Gastroesophageal sphincter (tissue), 4 donors: ENCODE measurements at regions not wholly inside any gene's neighbourhood (a gene's known extent, or its start where the extent isn't known, plus 50 kb on each side); places are given as distances from the start of the nearest gene placed in this dataset.
A peak's percentile ranks its signal among the peaks of the same experiment; 100 is the strongest.

Experiments used
- ATAC-seq: fragments of 150-250 bp; one replicate; pipeline ENCODE4 v1.9.1; 2016; ENCODE audit warnings: mild to moderate bottlenecking, moderate library complexity
- H3K27ac ChIP-seq, 4 donors: fragments of 200-600 bp; sonication (generic) in 3 of 4; 1 replicate in 3 of 4; 2 replicates in 1 of 4; pipeline ENCODE4 v1.5.1; 2016 to 2019
- H3K27me3 ChIP-seq: fragments of 200-600 bp; sonication (generic); one replicate; pipeline ENCODE4 v1.5.1; 2019
- H3K36me3 ChIP-seq, 2 donors: fragments of 200-600 bp; sonication (generic); one replicate each; pipeline ENCODE4 v1.5.1; 2019; ENCODE audit warnings: control low read depth in 1 of 2
- H3K4me1 ChIP-seq, 3 donors: fragments of 200-600 bp; sonication (generic); 1 replicate in 2 of 3; 2 replicates in 1 of 3; pipeline ENCODE4 v1.5.1; 2016 to 2019; ENCODE audit warnings: control low read depth in 2 of 3
- H3K4me3 ChIP-seq, 2 donors: fragments of 200-600 bp; sonication (generic); one replicate each; pipeline ENCODE4 v1.5.1; 2019; ENCODE audit warnings: mild to moderate bottlenecking in 1 of 2, moderate library complexity in 1 of 2
- H3K9me3 ChIP-seq, 3 donors: fragments of 200-600 bp; sonication (generic); one replicate each; pipeline ENCODE4 v1.5.1; 2017 to 2019; ENCODE audit warnings: control low read depth in 2 of 3
- EP300 ChIP-seq: sonication (generic); formaldehyde crosslinking; IDR thresholded peaks from one replicate; pipeline ENCODE4 v1.6.1; 2017; ENCODE audit warnings: antibody characterized with exemption, mild to moderate bottlenecking
- POLR2A ChIP-seq, 2 donors: fragments of 450-650 bp; IDR thresholded peaks; one replicate each; pipeline ENCODE4 v1.6.1; 2017; ENCODE audit warnings: antibody characterized with exemption in 2 of 2, mild to moderate bottlenecking in 2 of 2, moderate library complexity in 1 of 2
- POLR2AphosphoS5 ChIP-seq: sonication (generic); formaldehyde crosslinking; IDR thresholded peaks from one replicate; pipeline ENCODE4 v1.6.1; 2017; ENCODE audit warnings: antibody characterized with exemption
- WGBS, 2 donors: methylation state at CpG; one replicate each; pipeline ENCODE4 v1.1.5; 2018; ENCODE audit warnings: low coverage in 1 of 2; 5-methylcytosine and 5-hydroxymethylcytosine counted together
- TF ChIP-seq, protein P1 (sequence below), 4 experiments: fragments of 200-600 bp in 2 of 4; fragments of 450-650 bp in 2 of 4; sonication (generic) in 1 of 4; IDR thresholded peaks; one replicate each; pipeline ENCODE4 v1.5.1; 2017 to 2019; ENCODE audit warnings: antibody characterized with exemption in 4 of 4, mild to moderate bottlenecking in 2 of 4, moderate library complexity in 2 of 4

DNA sequence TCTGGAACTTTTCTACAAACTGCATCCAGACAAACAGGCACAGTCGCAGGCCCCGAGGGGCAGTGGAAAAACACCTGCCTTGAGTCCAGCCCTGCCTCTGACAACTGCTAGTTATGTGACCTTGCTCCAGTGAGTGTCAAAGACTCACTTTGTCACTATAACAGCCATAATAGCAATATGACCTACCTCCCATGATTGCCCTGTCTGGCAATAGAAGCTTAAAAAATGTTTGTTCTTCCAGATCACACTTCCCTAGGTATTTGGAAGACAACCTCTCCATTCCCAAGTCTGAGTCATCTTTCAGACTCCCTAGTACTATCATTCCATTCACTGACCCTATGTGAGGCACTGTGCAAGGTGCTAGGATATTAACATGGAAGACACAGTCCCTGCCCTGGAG lies 74.5 kb downstream of the RPL27A start:
- no peaks in the 10 kb centered on the region for H3K27me3 ChIP-seq
- H3K9me3 ChIP-seq: peaks cover 0 to 6% (median 0%) of the 10 kb centered on the region in 3 donors
- no peaks in the 10 kb centered on the region for H3K36me3 ChIP-seq
- 20 to 43% methylated on average over 1 to 2 of the region's 2 CpGs for WGBS, 2 donors
- peaks cover 38 to 70% (median 52%) of the 10 kb centered on the region in 3 donors for H3K4me1 ChIP-seq
- H3K4me3 ChIP-seq: no peak overlapping the region
- peak overlapping the region; percentile 84 to 95 (median 87) for H3K27ac ChIP-seq
- peak; percentile 59 for ATAC-seq
- TF ChIP-seq POLR2A (IDR thresholded peaks at IDR 0.05): no peak
- TF ChIP-seq POLR2AphosphoS5: no peak
- TF ChIP-seq, protein P1, sequence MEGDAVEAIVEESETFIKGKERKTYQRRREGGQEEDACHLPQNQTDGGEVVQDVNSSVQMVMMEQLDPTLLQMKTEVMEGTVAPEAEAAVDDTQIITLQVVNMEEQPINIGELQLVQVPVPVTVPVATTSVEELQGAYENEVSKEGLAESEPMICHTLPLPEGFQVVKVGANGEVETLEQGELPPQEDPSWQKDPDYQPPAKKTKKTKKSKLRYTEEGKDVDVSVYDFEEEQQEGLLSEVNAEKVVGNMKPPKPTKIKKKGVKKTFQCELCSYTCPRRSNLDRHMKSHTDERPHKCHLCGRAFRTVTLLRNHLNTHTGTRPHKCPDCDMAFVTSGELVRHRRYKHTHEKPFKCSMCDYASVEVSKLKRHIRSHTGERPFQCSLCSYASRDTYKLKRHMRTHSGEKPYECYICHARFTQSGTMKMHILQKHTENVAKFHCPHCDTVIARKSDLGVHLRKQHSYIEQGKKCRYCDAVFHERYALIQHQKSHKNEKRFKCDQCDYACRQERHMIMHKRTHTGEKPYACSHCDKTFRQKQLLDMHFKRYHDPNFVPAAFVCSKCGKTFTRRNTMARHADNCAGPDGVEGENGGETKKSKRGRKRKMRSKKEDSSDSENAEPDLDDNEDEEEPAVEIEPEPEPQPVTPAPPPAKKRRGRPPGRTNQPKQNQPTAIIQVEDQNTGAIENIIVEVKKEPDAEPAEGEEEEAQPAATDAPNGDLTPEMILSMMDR (IDR thresholded peaks at IDR 0.05): no peak
- TF ChIP-seq EP300: no peak

DNA sequence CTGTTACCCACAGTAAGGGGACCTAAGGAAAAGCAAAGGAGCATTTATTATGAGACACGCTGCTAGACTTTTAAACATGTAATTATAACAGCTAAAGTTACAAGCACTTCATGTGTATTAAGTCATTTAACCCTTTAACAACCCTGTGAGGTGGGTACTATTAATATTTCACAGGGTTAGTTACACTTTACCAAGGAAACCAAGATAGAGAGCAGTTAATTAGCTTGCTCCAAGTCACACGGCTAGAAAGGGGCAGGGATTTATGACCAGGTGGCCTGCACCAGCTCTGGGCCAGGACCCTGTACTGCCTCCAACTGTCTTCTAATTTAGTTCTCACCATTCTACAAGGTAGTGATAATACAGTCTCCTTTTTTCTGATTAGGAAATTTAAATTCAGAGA lies 74.9 kb downstream of the RPL27A start:
- Histone ChIP-seq H3K27ac (peak overlapping the region; percentile 84 to 95 (median 87)), H3K4me1 (peaks cover 42 to 74% (median 57%) of the 10 kb centered on the region in 3 donors), H3K4me3 (no peak overlapping the region), H3K27me3 (no peaks in the 10 kb centered on the region), H3K36me3 (no peaks in the 10 kb centered on the region), H3K9me3 (peaks cover 0 to 6% (median 0%) of the 10 kb centered on the region in 3 donors)
- ATAC-seq: no peak
- no peak for TF ChIP-seq POLR2AphosphoS5
- TF ChIP-seq POLR2A (IDR thresholded peaks at IDR 0.05): no peak
- TF ChIP-seq, protein P1 (IDR thresholded peaks at IDR 0.05): no peak
- TF ChIP-seq EP300: no peak
- 27 to 33% methylated on average over 2 of the region's 2 CpGs for WGBS, 2 donors

DNA sequence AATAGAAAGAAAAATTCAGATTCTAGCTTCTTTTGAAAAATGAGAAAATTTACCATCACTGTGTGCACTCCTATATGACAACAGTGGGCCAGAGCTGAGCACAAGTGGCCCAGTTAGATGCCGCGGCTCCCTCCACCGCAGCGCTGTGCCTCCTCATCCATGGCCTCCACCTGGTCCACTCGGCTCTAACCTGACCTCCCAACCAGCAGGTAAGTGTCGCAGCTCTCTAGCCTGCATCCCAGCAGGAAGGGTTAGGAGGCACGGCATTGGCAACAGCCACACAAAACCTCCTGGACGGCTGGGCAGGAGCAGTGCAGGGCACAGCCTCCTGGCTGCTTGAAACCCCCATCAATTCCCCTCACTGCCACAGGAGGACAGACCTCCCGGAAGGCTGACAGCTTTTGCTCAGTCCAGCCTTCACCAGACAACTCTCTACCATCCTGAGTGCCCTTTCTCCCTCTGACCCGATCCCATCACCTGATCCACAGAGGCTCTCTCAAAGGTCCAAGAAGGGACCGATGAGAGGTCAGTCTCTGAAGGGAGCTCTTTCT lies 76.1 kb downstream of the RPL27A start:
- H3K36me3 ChIP-seq: no peaks in the 10 kb centered on the region
- no peak for ATAC-seq
- TF ChIP-seq EP300 (no peak), POLR2A (IDR thresholded peaks at IDR 0.05) (no peak), POLR2AphosphoS5 (no peak)
- TF ChIP-seq, protein P1 (IDR thresholded peaks at IDR 0.05): no peak
- no peak overlapping the region for H3K4me3 ChIP-seq
- H3K27me3 ChIP-seq: no peaks in the 10 kb centered on the region
- 76 to 80% methylated on average over 1 to 5 of the region's 11 CpGs for WGBS, 2 donors
- no peaks in the 10 kb centered on the region for H3K9me3 ChIP-seq
- peaks cover 42 to 84% (median 58%) of the 10 kb centered on the region in 3 donors for H3K4me1 ChIP-seq
- H3K27ac ChIP-seq: peak overlapping the region; percentile 84 to 95 (median 87)

DNA sequence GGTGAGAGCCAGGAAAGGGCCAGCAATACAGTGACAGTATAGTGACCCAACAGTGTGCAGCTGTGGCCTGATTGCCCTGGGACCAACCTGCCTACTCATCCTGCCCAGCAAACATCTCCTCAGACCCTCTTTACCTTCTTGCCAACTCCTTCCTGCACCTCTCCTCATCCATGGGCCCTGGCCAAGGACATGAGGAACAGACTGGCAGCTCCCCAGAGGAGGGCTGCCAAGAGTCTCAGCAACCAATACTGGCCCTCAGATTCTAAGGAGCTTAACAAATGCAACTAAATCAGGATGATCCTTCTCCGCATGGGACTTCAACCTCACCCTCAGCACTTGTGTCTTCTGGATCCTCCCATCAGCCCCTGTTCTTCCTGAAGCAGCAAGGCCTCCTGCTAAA lies 77.0 kb downstream of the RPL27A start:
- WGBS, 2 donors: 17% methylated on average over 1 of the region's 1 CpG; no CpG with 5 or more reads in 1 of the 2 donors
- peak; percentile 60 for ATAC-seq
- Histone ChIP-seq H3K27me3 (no peaks in the 10 kb centered on the region), H3K27ac (peak overlapping the region; percentile 84 to 95 (median 87)), H3K36me3 (no peaks in the 10 kb centered on the region), H3K9me3 (no peaks in the 10 kb centered on the region), H3K4me3 (no peak overlapping the region), H3K4me1 (peaks cover 42 to 94% (median 58%) of the 10 kb centered on the region in 3 donors)
- TF ChIP-seq POLR2AphosphoS5: peak; percentile 59
- TF ChIP-seq, protein P1 (IDR thresholded peaks at IDR 0.05): no peak

DNA sequence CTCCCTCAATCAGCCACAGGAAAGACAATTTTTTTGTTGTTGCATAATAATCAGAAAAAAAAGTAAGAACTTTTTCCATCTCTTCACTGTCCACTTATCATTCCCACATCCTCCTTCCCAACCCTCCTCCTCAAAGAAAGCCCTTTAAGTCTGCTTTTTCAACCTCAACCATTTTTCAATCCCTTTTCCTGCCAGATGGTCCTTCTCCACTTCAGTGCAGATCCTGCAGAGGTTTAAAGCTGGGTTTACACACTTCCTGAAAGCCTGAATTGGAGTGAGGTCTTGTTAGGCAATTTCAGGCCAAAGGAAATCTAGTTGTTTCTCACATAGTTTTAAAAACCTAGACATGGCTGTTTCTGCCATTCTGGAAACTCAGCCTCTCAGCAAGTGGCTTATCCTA lies 78.3 kb downstream of the RPL27A start:
- no peak for ATAC-seq
- Histone ChIP-seq H3K27ac (peak overlapping the region; percentile 84 to 95 (median 87)), H3K4me3 (no peak overlapping the region), H3K9me3 (no peaks in the 10 kb centered on the region), H3K4me1 (peaks cover 42 to 99% (median 63%) of the 10 kb centered on the region in 3 donors), H3K27me3 (no peaks in the 10 kb centered on the region), H3K36me3 (no peaks in the 10 kb centered on the region)
- TF ChIP-seq EP300 (no peak), POLR2AphosphoS5 (no peak), POLR2A (IDR thresholded peaks at IDR 0.05) (no peak)
- TF ChIP-seq, protein P1 (IDR thresholded peaks at IDR 0.05): no peak
